T follicular helper cell (primary cell): ENCODE measurements at regions not wholly inside any gene's neighbourhood (a gene's known extent, or its start where the extent isn't known, plus 50 kb on each side); places are given as distances from the start of the nearest gene placed in this dataset.
"Not testable (repeated sequence)": the region's sequence is repeated elsewhere in the genome, so short reads cannot be mapped to it uniquely, and the experiment has no call there.

Experiments
- DNase-seq: peaks from one replicate; pipeline ENCODE4 v3.0.0-alpha.2; 2020; ENCODE audit warnings: low read depth

- DNase-seq = no peak
Observed at GRCh38 chr3:75320369-75320768, 343.8 kb upstream of the FRG2C start.

DNA sequence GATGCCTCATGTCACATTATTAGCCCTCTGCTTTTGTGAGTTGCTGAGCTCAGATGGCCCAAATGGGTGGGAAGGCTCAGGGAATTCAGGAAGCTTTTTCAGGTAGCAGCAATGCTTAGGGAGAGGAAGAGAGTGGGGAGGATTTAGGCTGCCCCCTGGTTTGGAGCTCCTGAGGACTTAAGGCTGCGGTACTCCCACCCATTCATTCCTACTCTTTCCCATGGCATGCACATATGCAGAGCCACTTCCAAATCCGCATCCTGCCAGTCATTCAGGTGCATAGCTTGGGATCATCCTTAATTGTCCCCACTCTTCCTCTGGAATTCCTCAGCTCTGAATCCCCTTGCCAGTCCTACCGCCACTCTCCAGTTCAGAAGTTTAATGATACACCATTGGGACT lies 343.1 kb upstream of the FRG2C start:
- no peak for DNase-seq

- DNase-seq = not testable (repeated sequence)
Observed at GRCh38 chr3:75323936-75324335, 340.2 kb upstream of the FRG2C start.

- DNase-seq = no peak
Observed at GRCh38 chr3:75325716-75326115, 338.4 kb upstream of the FRG2C start.

DNA sequence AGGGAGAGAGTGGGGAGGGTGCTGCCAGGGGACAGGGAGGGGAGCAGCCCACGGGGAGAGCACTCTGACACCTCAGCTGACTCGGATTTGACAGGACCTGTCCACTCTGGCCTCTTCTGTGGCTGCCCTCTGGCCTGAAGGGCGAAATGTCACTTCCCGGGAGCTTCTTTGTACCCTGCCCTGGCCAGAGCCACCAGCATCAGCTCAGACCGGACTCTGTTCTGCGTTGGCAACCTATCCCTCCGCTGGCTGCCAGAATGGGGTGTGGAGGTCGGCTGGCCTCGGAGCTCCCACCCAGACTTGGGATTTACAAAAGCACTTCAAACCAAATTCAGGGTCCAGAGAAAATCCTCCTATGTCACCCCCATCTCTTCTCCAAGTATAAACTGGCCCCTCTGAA lies 336.7 kb upstream of the FRG2C start:
- DNase-seq = no peak

- no peak for DNase-seq
Observed at GRCh38 chr3:75329476-75330097, 334.5 kb upstream of the FRG2C start.

- DNase-seq = not testable (repeated sequence)
Observed at GRCh38 chr3:75330446-75330845, 333.7 kb upstream of the FRG2C start.

DNA sequence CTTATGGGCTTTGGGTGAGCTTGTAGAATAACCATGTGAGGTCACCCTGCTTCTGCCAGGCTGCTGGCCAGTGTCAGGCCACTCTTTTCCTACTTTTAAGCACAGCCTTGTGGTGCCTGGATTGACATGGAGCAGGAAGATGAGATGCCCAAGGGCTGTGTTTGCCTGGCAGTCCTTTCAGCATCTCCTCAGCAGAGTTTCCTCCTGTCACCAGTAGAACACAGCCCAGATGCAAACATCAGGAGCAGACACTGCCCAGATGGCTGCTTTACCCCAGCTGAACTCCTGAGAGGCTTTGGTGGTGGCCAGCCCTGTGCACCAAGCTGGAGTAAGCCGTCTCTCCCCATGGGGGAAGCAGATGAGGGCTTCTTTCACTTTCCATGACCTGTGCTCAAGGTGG lies 332.0 kb upstream of the FRG2C start:
- not testable (repeated sequence) for DNase-seq

GRCh38 chr3:75332794-75333193 lies 331.3 kb upstream of the FRG2C start:
- DNase-seq = no peak

DNA sequence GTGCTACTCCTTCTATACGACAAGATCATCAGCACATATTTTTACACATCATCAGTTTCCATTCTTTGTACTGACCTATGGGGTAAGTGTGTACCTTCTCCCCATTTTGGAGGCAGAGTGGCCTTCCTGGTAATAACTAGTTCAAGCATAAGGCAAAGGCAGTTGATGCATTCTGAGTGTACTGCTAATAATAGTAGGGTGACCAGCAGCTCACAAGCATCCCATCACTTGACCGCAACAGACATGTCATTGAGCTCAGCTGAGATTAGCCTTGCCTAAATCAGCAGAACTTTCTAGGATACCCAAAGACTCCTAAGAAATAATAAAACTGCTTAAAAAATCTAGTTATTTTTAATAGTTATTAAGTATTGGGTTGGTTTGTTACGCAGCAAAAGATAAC lies 329.8 kb upstream of the FRG2C start:
- no peak for DNase-seq

DNA sequence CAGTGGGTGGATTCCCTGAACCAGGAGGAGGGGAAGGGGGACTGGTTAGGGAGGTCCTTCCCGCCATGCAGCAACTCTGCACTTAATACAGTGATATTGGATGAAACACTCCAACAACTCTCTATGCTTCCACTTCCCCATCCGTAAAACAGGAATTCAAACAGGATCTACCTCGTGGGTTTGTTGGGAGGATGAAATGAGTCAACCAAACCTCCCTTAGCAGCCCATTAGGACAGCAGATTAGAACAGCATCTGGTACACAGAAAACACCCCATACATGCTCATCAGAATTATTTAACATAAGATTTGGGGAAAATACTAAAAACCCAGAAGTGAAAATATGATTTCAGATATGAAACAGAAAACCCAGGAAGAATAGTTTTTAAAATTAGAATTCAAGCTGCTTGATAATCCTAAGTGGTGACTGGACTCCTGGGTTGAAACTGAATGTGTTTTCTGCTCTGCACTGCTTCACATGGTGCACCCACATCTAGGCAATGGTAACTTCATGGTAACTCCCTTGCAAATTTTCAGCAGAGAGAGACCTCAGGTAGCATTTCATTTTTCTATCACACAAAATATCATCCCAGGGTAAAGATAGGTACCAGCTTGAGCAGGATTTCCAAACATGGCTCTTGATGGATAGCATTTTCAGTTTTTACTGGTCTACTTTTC lies 326.8 kb upstream of the FRG2C start:
- no peak for DNase-seq

DNA sequence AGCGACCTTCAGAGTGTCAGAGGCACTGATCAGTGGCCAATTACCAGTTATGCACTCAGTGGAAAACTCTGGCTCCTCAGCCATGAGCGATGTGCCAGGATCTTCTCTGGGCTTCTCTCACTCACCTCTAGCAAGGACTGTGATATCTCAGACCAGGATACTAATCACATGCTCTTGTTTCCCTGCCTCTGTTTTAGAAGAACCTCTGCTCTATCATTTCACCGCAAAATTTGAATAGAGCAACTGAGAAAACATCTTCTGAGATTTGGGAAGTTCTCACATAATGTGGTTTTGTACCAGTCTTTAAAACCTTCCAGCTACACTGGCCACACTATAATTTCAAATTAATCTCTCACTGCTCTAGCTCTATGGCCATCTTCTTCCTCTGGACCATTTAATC lies 325.8 kb upstream of the FRG2C start:
- DNase-seq = no peak

GRCh38 chr3:75341324-75342067 lies 322.6 kb upstream of the FRG2C start:
- no peak for DNase-seq

DNA sequence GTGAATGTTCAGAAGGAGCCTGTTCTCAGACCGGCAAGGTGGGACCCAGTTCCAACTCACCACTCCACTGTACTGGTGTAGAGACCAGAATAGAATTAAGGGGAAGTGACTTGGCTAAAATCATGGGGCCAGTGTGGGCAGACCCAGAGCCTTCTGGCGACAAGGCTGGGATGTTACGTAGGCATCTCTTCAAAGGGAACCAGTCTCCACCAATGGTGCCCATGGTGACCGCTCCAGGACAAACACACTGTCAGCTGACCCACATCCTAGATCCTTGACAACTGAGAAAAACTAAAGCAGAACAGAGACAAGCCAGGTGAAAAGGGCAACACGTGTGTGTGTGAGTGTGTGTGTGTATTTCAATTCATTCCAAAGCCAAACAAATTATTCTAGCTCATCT lies 321.7 kb upstream of the FRG2C start:
- DNase-seq = no peak

GRCh38 chr3:75350536-75350935 lies 313.6 kb upstream of the FRG2C start:
- not testable (repeated sequence) for DNase-seq

GRCh38 chr3:75362086-75362784 lies 301.9 kb upstream of the FRG2C start:
- DNase-seq = not testable (repeated sequence)

- not testable (repeated sequence) for DNase-seq
Observed at GRCh38 chr3:75372964-75373363, 291.2 kb upstream of the FRG2C start.

DNA sequence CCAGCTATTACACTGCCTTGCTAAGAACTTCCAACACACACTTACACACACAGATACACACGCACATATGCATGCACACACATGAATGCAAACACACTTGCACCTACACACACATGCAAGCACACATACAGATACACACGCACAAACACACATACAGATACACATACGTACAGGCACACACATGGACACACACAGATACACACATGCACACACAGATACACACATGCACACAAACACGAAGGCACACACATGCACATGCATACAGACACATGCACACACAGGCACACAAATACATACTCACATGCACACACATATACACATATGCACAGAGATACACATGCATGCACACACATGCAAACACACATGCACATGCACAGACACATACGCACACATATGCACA lies 284.3 kb upstream of the FRG2C start:
- not testable (repeated sequence) for DNase-seq

- no peak for DNase-seq
Observed at GRCh38 chr3:75380276-75380771, 283.8 kb upstream of the FRG2C start.

GRCh38 chr3:75384016-75384415 lies 280.1 kb upstream of the FRG2C start:
- DNase-seq = not testable (repeated sequence)

GRCh38 chr3:75388486-75389124 lies 275.5 kb upstream of the FRG2C start:
- not testable (repeated sequence) for DNase-seq

GRCh38 chr3:75393288-75393694 lies 270.8 kb upstream of the FRG2C start:
- DNase-seq = not testable (repeated sequence)
